Endothelial cell of umbilical vein (primary cell): ENCODE measurements at regions not wholly inside any gene's neighbourhood (a gene's known extent, or its start where the extent isn't known, plus 50 kb on each side); places are given as distances from the start of the nearest gene placed in this dataset.

Source experiments
- BruUV-seq: library from RNA; stranded (reverse); fragments of 400-500 nt; replicated peaks from 2 replicates; lab custom pipeline; 2021; lab: Mats Ljungman, UMichigan
- CTCF ChIA-PET: fragments of 300-600, 350-600 bp; sonication (Branson Sonifier 250); formaldehyde crosslinking; loops from one replicate; lab custom pipeline; 2021; ENCODE audit warnings: antibody characterized with exemption, inconsistent platforms; lab: Charles Lee
- POLR2A ChIA-PET: fragments of 300-600, 350-600 bp; sonication (Branson Sonifier 250); formaldehyde crosslinking; loops from one replicate; lab custom pipeline; 2021; ENCODE audit warnings: antibody characterized with exemption, inconsistent platforms; lab: Charles Lee
- DNase-seq: peaks from one replicate; pipeline ENCODE4 v3.0.0-alpha.2; 2011; ENCODE audit warnings: low read depth, low spot score
- FAIRE-seq: peaks from 2 replicates; lab custom pipeline; 2011; peaks lifted over from hg19 to GRCh38; lab: Jason Lieb, UNC
- H2AFZ ChIP-seq: 2 replicates; pipeline ENCODE4 v1.6.0; 2012; ENCODE audit warnings: low read depth, low read length, control low read depth, inconsistent platforms
- H3K27ac ChIP-seq: 2 replicates; pipeline ENCODE4 v1.5.1; 2011; ENCODE audit warnings: low read depth, mild to moderate bottlenecking, control low read depth, low read length, moderate library complexity; ENCODE audit not compliant: insufficient read depth
- H3K27me3 ChIP-seq, 2 experiments: 2 replicates each; pipeline versions ENCODE4 v1.6.0 to v1.6.1; 2011; ENCODE audit warnings: low read length in 2 of 2, mixed read lengths in 1 of 2; ENCODE audit not compliant: control insufficient read depth in 2 of 2, insufficient read depth in 2 of 2
- H3K36me3 ChIP-seq, 2 experiments: 2 replicates in 1 of 2; 3 replicates in 1 of 2; pipeline ENCODE4 v1.5.1; 2011; ENCODE audit warnings: low read length in 2 of 2, mild to moderate bottlenecking in 1 of 2, moderate library complexity in 1 of 2; ENCODE audit not compliant: control insufficient read depth in 2 of 2, insufficient read depth in 2 of 2; ENCODE audit errors: extremely low read depth in 1 of 2
- H3K4me1 ChIP-seq: 3 replicates; pipeline ENCODE4 v1.5.1; 2011; ENCODE audit warnings: mild to moderate bottlenecking, low read length; ENCODE audit not compliant: control insufficient read depth, insufficient read depth; ENCODE audit errors: extremely low read depth
- H3K4me2 ChIP-seq: 2 replicates; pipeline ENCODE4 v1.6.1; 2011; ENCODE audit warnings: low read length, control low read depth, mixed read lengths; ENCODE audit not compliant: insufficient read depth
- H3K4me3 ChIP-seq, 3 experiments: fragments of 200-600 bp in 1 of 3; sonication (generic), shearing (Covaris generic) in 1 of 3; replicated peaks in 1 of 3; 2 replicates each; pipeline ENCODE4 v1.5.1; 2011 to 2016; ENCODE audit warnings: control low read depth in 3 of 3, low read length in 3 of 3, mild to moderate bottlenecking in 2 of 3, inconsistent platforms in 1 of 3, low read depth in 1 of 3, moderate library complexity in 1 of 3; ENCODE audit not compliant: insufficient read depth in 1 of 3
- H3K79me2 ChIP-seq: 2 replicates; pipeline ENCODE4 v1.6.0; 2012; ENCODE audit warnings: low read length, inconsistent platforms; ENCODE audit not compliant: control insufficient read depth, insufficient read depth
- H3K9ac ChIP-seq: replicated peaks from 2 replicates; pipeline ENCODE3; 2011; ENCODE audit warnings: low read length, control low read depth; ENCODE audit not compliant: insufficient read depth; ENCODE audit errors: extremely low read depth
- H3K9me1 ChIP-seq: replicated peaks from 3 replicates; pipeline ENCODE4 v1.6.0; 2011; ENCODE audit warnings: mild to moderate bottlenecking, low read length; ENCODE audit not compliant: control insufficient read depth, insufficient read depth; ENCODE audit errors: extremely low read depth
- H3K9me3 ChIP-seq: replicated peaks from 2 replicates; pipeline ENCODE4 v1.5.1; 2012; ENCODE audit warnings: low read length, inconsistent platforms; ENCODE audit not compliant: control insufficient read depth, insufficient read depth
- H4K20me1 ChIP-seq: replicated peaks from 2 replicates; pipeline ENCODE3; 2011; ENCODE audit warnings: mild to moderate bottlenecking, low read length; ENCODE audit not compliant: control insufficient read depth, insufficient read depth; ENCODE audit errors: extremely low read depth
- CTCF ChIP-seq, 2 donors: IDR thresholded peaks; 1 replicate in 1 of 2; 2 replicates in 1 of 2; pipeline ENCODE4 v1.5.1; 2011; ENCODE audit warnings: low read length in 2 of 2, mild to moderate bottlenecking in 2 of 2, moderate library complexity in 2 of 2, control low read depth in 1 of 2, inconsistent platforms in 1 of 2, low read depth in 1 of 2; ENCODE audit not compliant: insufficient read depth in 1 of 2; ENCODE audit errors: extremely low read depth in 1 of 2
- EZH2 ChIP-seq: IDR thresholded peaks from 2 replicates; pipeline ENCODE4 v1.6.1; 2012; ENCODE audit warnings: borderline replicate concordance, low read depth, mild to moderate bottlenecking, moderate library complexity, low read length, inconsistent platforms; ENCODE audit not compliant: severe bottlenecking
- FOS ChIP-seq: IDR thresholded peaks from 2 replicates; pipeline ENCODE4 v1.6.1; 2011; ENCODE audit warnings: mild to moderate bottlenecking, low read length, moderate library complexity, borderline replicate concordance; ENCODE audit not compliant: insufficient read depth
- GATA2 ChIP-seq: IDR thresholded peaks from 2 replicates; pipeline ENCODE4 v1.7.0; 2011; ENCODE audit warnings: low read depth, mild to moderate bottlenecking, moderate library complexity, mixed read lengths, low read length; ENCODE audit not compliant: insufficient read length, insufficient read depth
- JUN ChIP-seq: IDR thresholded peaks from 2 replicates; pipeline ENCODE4 v1.6.1; 2011; ENCODE audit warnings: borderline replicate concordance, low read depth; ENCODE audit not compliant: insufficient read length, insufficient read depth
- MAX ChIP-seq: IDR thresholded peaks from 2 replicates; pipeline ENCODE4 v1.6.1; 2011; ENCODE audit not compliant: insufficient read depth, insufficient read length
- MYC ChIP-seq: IDR thresholded peaks from one replicate; pipeline ENCODE4 v1.6.1; 2011; ENCODE audit warnings: mild to moderate bottlenecking, low read depth, low read length
- POLR2A ChIP-seq: IDR thresholded peaks from 2 replicates; pipeline ENCODE4 v1.6.1; 2012; ENCODE audit warnings: low read depth, mild to moderate bottlenecking, control low read depth, low read length
- POLR2AphosphoS5 ChIP-seq: IDR thresholded peaks from 2 replicates; pipeline ENCODE4 v1.6.1; 2012; ENCODE audit warnings: low read depth, mild to moderate bottlenecking, control low read depth, low read length, moderate library complexity; ENCODE audit not compliant: insufficient read depth
- dilution Hi-C: fragments of 300-500 bp; cut with MboI; formaldehyde crosslinking; loops from one replicate; pipeline ENCODE4 v1.15.0; 2019; ENCODE audit warnings: low sequenced_read_pairs; ENCODE audit not compliant: extremely low pct_ligation_motif_present
- intact Hi-C: fragments of 100-400 bp; cut with micrococcal nuclease; formaldehyde crosslinking; loops from one replicate; pipeline ENCODE4 v1.10.0; 2022

- intact Hi-C loops, result no loop called here
- no peak overlapping the region for H2AFZ ChIP-seq
- no peak for FAIRE-seq
- H3K79me2 ChIP-seq, result no peaks in the 10 kb centered on the region
- POLR2A ChIA-PET, result no interaction called here
- no peaks in the 10 kb centered on the region for H3K9me1 ChIP-seq
- no peak overlapping the region for H3K9ac ChIP-seq
- no peaks in the 10 kb centered on the region for H3K27me3 ChIP-seq
- H3K4me1 ChIP-seq, result no peaks in the 10 kb centered on the region
- no peak for TF ChIP-seq GATA2
- TF ChIP-seq MYC, result no peak
- TF ChIP-seq CTCF (IDR thresholded peaks at IDR 0.05; ENCODE audit: extremely low read depth in 1 of 2, insufficient read depth in 1 of 2, low read depth in 1 of 2, low read length in 2 of 2), result no peak
- no peak for TF ChIP-seq JUN
- TF ChIP-seq POLR2A, result no peak
- no peak for TF ChIP-seq FOS
- TF ChIP-seq EZH2, result no peak
- no peak for TF ChIP-seq MAX
- no peak for TF ChIP-seq POLR2AphosphoS5
- no peak overlapping the region for H3K27ac ChIP-seq
- BruUV-seq, result no TSS peak
- H3K36me3 ChIP-seq, result no peaks in the 10 kb centered on the region
- no peak overlapping the region for H3K4me3 ChIP-seq
- H4K20me1 ChIP-seq, result no peaks in the 10 kb centered on the region
- dilution Hi-C loops, result no loop called here
- no peak for DNase-seq
- H3K4me2 ChIP-seq, result no peak overlapping the region
- no peaks in the 10 kb centered on the region for H3K9me3 ChIP-seq
- CTCF ChIA-PET, result no interaction called here
These were observed 238.3 kb downstream of the OMA1 start for GRCh38 chr1:58308206-58308605.
